GM03348 (cell line): ENCODE measurements at regions not wholly inside any gene's neighbourhood (a gene's known extent, or its start where the extent isn't known, plus 50 kb on each side); places are given as distances from the start of the nearest gene placed in this dataset.

Source experiments
- DNase-seq: peaks from one replicate; pipeline ENCODE4 v3.0.0; 2012; ENCODE audit warnings: low spot score

GRCh38 chr16:86664522-86665318 lies 86.4 kb downstream of the FOXL1 start:
- peak; percentile 84 for DNase-seq

- peak; percentile 44 for DNase-seq
These were observed 86.9 kb downstream of the FOXL1 start for GRCh38 chr16:86665319-86665675.

GRCh38 chr16:86665929-86666328 lies 87.6 kb downstream of the FOXL1 start:
- no peak for DNase-seq

GRCh38 chr16:86667035-86667434 lies 88.7 kb downstream of the FOXL1 start:
- no peak for DNase-seq

- DNase-seq, result no peak
These were observed 90.0 kb downstream of the FOXL1 start for GRCh38 chr16:86668136-86668910.

GRCh38 chr16:86669285-86669805 lies 91.0 kb downstream of the FOXL1 start:
- no peak for DNase-seq

GRCh38 chr16:86669937-86670749 lies 91.8 kb downstream of the FOXL1 start:
- no peak for DNase-seq

GRCh38 chr16:86670750-86671234 lies 92.4 kb downstream of the FOXL1 start:
- no peak for DNase-seq

GRCh38 chr16:86671486-86672178 lies 93.3 kb downstream of the FOXL1 start:
- DNase-seq, result no peak

GRCh38 chr16:86672179-86672863 lies 94.0 kb downstream of the FOXL1 start:
- no peak for DNase-seq

GRCh38 chr16:86673090-86673955 lies 95.0 kb downstream of the FOXL1 start:
- no peak for DNase-seq

- DNase-seq, result no peak
These were observed 95.7 kb downstream of the FOXL1 start for GRCh38 chr16:86673956-86674453.

GRCh38 chr16:86676254-86676670 lies 97.9 kb downstream of the FOXL1 start:
- peak; percentile 54 for DNase-seq

GRCh38 chr16:86679490-86679889 lies 101.1 kb downstream of the FOXL1 start:
- no peak for DNase-seq

GRCh38 chr16:86680162-86680561 lies 101.8 kb downstream of the FOXL1 start:
- peak; percentile 76 for DNase-seq

- DNase-seq, result no peak
These were observed 102.3 kb downstream of the FOXL1 start for GRCh38 chr16:86680661-86681030.

GRCh38 chr16:86681031-86681756 lies 102.8 kb downstream of the FOXL1 start:
- no peak for DNase-seq

GRCh38 chr16:86681757-86682106 lies 103.4 kb downstream of the FOXL1 start:
- no peak for DNase-seq

- no peak for DNase-seq
These were observed 104.0 kb downstream of the FOXL1 start for GRCh38 chr16:86682219-86682904.
